ENCODE measurements at regions not wholly inside any gene's neighbourhood (a gene's known extent, or its start where the extent isn't known, plus 50 kb on each side); places are given as distances from the start of the nearest gene placed in this dataset.

- FAIRE-seq, result peak; percentile 70
- H3K4me1 ChIP-seq, result peaks cover 11% of the 10 kb centered on the region; the same call in 1 of the 3 replicates
- ChIA-PET POLR2A (no interaction called here), CTCF (interaction anchor here (0.7 kb wide), 1 partner anchor 24 kb away, joined by 3 read pairs; no protein-coding TSS in a partner anchor)
- ATAC-seq, result peak; percentile 73 to 79
- no peak overlapping the region for H3K27ac ChIP-seq
- DNase-seq (ENCODE audit: low read depth in 1 of 2, low spot score in 1 of 2), result peak in 1 of 2 experiments; percentile 69
- TF ChIP-seq FOXS1 (CRISPR knock-in tag; IDR thresholded peaks at IDR 0.05), result no peak
- peak; percentile 38; the same call in 1 of the 2 replicates for TF ChIP-seq USF2 (IDR thresholded peaks at IDR 0.05)
- no peak for TF ChIP-seq FOSL2 (IDR thresholded peaks at IDR 0.05)
- peak; percentile 20; the same call in 1 of the 2 replicates for TF ChIP-seq FOSL2 (CRISPR knock-in tag; IDR thresholded peaks at IDR 0.05)
- H3K4me3 ChIP-seq, result no peak overlapping the region
- H3K9me3 ChIP-seq, result no peaks in the 10 kb centered on the region
- WGBS (ENCODE audit: missing lambda C conversion rate), result 53% methylated on average over 3 of the region's 3 CpGs
- no peak overlapping the region for H3K4me2 ChIP-seq
Observed at GRCh38 chr3:101091489-101091888, 98.3 kb upstream of the ABI3BP start.

GRCh38 chr3:101085752-101086151 lies 92.5 kb upstream of the ABI3BP start:
- ATAC-seq (no peak), FAIRE-seq (no peak), DNase-seq (ENCODE audit: low read depth in 1 of 2, low spot score in 1 of 2) (no peak)
- Histone ChIP-seq H3K27ac (no peak overlapping the region), H3K4me2 (no peak overlapping the region), H3K4me1 (peaks cover 11% of the 10 kb centered on the region), H3K9me3 (no peaks in the 10 kb centered on the region), H3K4me3 (no peak overlapping the region)
- CTCF ChIA-PET, result interaction anchor here (0.6 to 1.9 kb wide), 2 partner anchors 16 to 577 kb away, joined by 3 to 6 read pairs; no protein-coding TSS in a partner anchor
- POLR2A ChIA-PET, result no interaction called here
- 77% methylated on average over 1 of the region's 1 CpG for WGBS (ENCODE audit: missing lambda C conversion rate)
- TF ChIP-seq CBX2 (IDR thresholded peaks at IDR 0.05; ENCODE audit: borderline replicate concordance, low read depth), result no peak
- TF ChIP-seq ZNF302 (CRISPR knock-in tag; IDR thresholded peaks at IDR 0.05), result no peak
- no peak for TF ChIP-seq RNF2 (IDR thresholded peaks at IDR 0.05; ENCODE audit: borderline replicate concordance, low read depth)
- no peak for TF ChIP-seq FOSB (CRISPR knock-in tag; IDR thresholded peaks at IDR 0.05)
- no peak for TF ChIP-seq RARB (CRISPR knock-in tag; IDR thresholded peaks at IDR 0.05)
- no peak for TF ChIP-seq BCL3 (IDR thresholded peaks at IDR 0.05)
- no peak for TF ChIP-seq PBX3 (IDR thresholded peaks at IDR 0.05)
- no peak for TF ChIP-seq POLR2A (IDR thresholded peaks at IDR 0.05; ENCODE audit: low read length)
- no peak for TF ChIP-seq HMGXB4 (CRISPR knock-in tag; IDR thresholded peaks at IDR 0.05; ENCODE audit: borderline replicate concordance)
- no peak for TF ChIP-seq CTCF (IDR thresholded peaks at IDR 0.05)
- TF ChIP-seq KDM1A (IDR thresholded peaks at IDR 0.05; ENCODE audit: low read depth), result no peak
- TF ChIP-seq USF2 (IDR thresholded peaks at IDR 0.05), result no peak
- TF ChIP-seq POLR2AphosphoS2 (conservative IDR thresholded peaks at IDR 0.05; ENCODE audit: low read length), result no peak
- TF ChIP-seq FOXS1 (CRISPR knock-in tag; IDR thresholded peaks at IDR 0.05), result no peak
